ENCODE measurements at regions not wholly inside any gene's neighbourhood (a gene's known extent, or its start where the extent isn't known, plus 50 kb on each side); places are given as distances from the start of the nearest gene placed in this dataset.

DNA sequence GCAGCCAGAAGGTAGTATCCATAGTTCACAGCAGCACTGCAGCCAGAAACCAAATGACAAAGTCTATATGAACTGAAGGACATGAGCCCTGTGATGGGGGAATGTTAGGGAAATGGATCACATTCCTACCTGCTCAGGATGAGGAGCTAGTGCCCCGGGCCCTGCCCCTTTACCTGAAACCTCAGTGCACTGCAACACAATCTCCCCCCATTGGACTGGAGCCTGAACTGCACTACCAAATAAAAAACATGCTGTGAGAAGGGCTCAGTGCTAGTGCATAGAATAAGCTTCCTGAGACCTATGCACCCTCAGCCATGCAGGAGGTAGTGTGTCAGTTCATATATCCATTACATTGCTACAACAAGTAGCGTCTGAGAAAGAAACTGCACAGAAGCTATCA, 477.8 kb downstream of the HACE1 start:
- H3K4me3 ChIP-seq = no peak overlapping the region
- no peak for ATAC-seq
- H3K36me3 ChIP-seq = no peaks in the 10 kb centered on the region
- TF ChIP-seq, protein P1, sequence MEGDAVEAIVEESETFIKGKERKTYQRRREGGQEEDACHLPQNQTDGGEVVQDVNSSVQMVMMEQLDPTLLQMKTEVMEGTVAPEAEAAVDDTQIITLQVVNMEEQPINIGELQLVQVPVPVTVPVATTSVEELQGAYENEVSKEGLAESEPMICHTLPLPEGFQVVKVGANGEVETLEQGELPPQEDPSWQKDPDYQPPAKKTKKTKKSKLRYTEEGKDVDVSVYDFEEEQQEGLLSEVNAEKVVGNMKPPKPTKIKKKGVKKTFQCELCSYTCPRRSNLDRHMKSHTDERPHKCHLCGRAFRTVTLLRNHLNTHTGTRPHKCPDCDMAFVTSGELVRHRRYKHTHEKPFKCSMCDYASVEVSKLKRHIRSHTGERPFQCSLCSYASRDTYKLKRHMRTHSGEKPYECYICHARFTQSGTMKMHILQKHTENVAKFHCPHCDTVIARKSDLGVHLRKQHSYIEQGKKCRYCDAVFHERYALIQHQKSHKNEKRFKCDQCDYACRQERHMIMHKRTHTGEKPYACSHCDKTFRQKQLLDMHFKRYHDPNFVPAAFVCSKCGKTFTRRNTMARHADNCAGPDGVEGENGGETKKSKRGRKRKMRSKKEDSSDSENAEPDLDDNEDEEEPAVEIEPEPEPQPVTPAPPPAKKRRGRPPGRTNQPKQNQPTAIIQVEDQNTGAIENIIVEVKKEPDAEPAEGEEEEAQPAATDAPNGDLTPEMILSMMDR (IDR thresholded peaks at IDR 0.05) = no peak
- no peaks in the 10 kb centered on the region for H3K9me3 ChIP-seq
- FAIRE-seq = no peak
- DNase-seq = no peak
- WGBS, 2 donors = 69% methylated on average over 2 of the region's 2 CpGs
- no peak overlapping the region for H3K27ac ChIP-seq
- intact Hi-C loops (cut with DNase I) = no loop called here
- H3K4me1 ChIP-seq = no peaks in the 10 kb centered on the region
- H3K27me3 ChIP-seq = no peaks in the 10 kb centered on the region

DNA sequence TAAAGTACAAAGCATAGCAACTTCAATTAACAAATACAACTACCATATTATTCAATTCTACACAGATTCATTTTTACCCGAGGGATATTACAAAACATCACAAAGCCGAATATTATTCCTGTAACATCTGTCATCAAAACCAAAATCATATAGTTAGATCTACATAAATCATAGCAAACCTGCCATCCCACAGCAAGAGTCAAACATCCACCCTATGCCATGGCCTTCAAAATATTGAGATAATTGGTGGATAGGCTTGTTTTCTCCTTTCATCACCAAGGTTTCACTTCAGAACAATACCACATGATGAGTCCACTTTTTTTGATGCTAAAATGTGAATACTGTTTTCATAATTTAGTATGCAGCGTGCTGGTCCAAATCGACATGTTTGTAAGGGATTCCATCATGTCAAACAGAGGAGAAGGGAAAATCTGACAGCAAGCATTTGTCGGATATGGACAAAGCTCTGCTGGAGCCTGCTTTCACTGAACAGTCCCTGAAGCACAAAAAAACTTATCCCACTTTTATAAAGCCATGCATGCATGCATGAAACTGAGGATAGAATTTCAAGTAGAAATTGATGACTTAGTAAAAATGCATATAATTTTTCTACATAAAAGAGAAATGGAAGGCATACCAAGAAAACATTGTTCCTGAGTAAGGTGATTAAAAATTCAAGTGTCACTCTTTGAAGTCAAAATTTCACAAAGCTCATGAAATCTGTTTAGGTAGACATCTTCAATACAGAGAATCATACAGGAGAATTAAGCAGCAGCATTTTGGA, 494.1 kb downstream of the HACE1 start:
- WGBS, 2 donors = 59 to 60% methylated on average over 5 of the region's 5 CpGs
- Histone ChIP-seq H3K36me3 (no peaks in the 10 kb centered on the region), H3K27me3 (no peaks in the 10 kb centered on the region), H3K4me3 (no peak overlapping the region), H3K9me3 (no peaks in the 10 kb centered on the region), H3K4me1 (no peaks in the 10 kb centered on the region), H3K27ac (no peak overlapping the region)
- FAIRE-seq = no peak
- no peak for DNase-seq
- ATAC-seq = no peak
- intact Hi-C loops (cut with DNase I) = no loop called here
- TF ChIP-seq, protein P1 (IDR thresholded peaks at IDR 0.05) = no peak

DNA sequence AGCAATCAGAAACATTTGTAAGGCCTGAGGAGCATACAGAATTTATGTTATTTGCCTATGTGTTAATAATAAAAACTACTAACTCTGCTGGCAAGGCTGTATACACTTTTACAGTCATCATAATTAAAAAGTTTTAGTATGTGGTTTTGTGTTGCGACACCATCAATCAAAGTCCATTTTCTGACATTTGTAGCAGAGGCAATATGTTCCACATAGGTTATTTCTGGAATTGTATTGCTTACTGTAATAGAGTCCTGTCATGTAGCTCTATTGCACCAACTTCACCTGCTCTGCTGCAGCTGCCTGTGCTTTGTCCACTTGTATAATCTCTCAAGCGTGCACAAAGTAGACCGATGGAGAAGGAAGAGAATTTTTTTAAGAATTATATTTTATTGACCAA, 501.8 kb downstream of the HACE1 start:
- ATAC-seq = no peak
- TF ChIP-seq, protein P1 (IDR thresholded peaks at IDR 0.05) = no peak
- intact Hi-C loops (cut with DNase I) = no loop called here
- WGBS, 2 donors = 84 to 93% methylated on average over 3 of the region's 3 CpGs
- no peaks in the 10 kb centered on the region for H3K4me1 ChIP-seq
- DNase-seq = no peak
- no peaks in the 10 kb centered on the region for H3K9me3 ChIP-seq
- H3K36me3 ChIP-seq = no peaks in the 10 kb centered on the region
- no peak for FAIRE-seq
- no peak overlapping the region for H3K27ac ChIP-seq
- H3K27me3 ChIP-seq = no peaks in the 10 kb centered on the region
- H3K4me3 ChIP-seq = no peak overlapping the region

DNA sequence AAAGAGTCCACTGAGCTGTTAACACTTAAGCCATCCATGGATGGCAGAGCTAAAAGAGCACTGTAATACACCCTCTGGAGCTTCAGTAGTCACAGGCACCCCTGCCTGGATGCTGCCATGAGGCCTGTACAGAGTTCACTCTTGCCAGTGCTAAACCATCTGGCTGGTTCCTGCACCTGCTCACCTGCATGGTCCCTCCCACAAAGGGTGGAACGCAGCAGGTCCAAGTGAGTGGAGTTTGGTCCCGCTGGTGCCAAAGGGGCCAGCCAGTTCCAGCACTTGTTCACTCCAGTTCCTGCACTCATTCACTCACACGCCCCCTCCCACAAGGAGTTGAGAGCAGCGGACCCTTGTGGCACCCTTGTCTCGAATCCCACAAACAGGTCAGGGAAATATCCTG, 503.5 kb downstream of the HACE1 start:
- TF ChIP-seq, protein P1 (IDR thresholded peaks at IDR 0.05) = no peak
- 81 to 83% methylated on average over 5 of the region's 5 CpGs for WGBS, 2 donors
- H3K9me3 ChIP-seq = no peaks in the 10 kb centered on the region
- DNase-seq (no peak), FAIRE-seq (no peak), ATAC-seq (no peak)
- intact Hi-C loops (cut with DNase I) = no loop called here
- H3K4me3 ChIP-seq = no peak overlapping the region
- H3K36me3 ChIP-seq = no peaks in the 10 kb centered on the region
- H3K27me3 ChIP-seq = no peaks in the 10 kb centered on the region
- no peak overlapping the region for H3K27ac ChIP-seq
- H3K4me1 ChIP-seq = no peaks in the 10 kb centered on the region

DNA sequence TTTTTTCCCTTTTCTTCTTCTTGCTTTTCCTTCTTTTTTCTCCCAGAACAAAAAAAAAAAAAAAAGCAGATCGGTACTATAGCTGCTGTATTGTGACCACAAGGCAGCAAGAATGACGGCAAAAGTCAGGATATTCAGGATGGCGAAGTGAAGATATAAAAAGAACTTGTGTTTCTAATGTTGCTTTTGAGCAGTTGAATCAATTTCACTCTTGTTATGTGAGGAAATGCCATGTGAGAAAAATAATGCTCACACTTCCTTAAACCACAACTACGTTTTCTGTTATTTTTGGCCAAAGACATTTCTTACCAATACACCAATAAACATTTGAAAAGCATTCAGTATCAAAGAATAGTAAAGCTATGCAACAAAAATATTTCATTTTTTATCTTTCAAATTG, 510.5 kb downstream of the HACE1 start:
- intact Hi-C loops (cut with DNase I) = no loop called here

More for the DNA sequence above, 510.5 kb downstream of the HACE1 start:
- H3K4me3 ChIP-seq = no peak overlapping the region
- FAIRE-seq (no peak), DNase-seq (no peak), ATAC-seq (no peak)
- H3K36me3 ChIP-seq = no peaks in the 10 kb centered on the region
- WGBS, 2 donors = 79 to 82% methylated on average over 4 of the region's 4 CpGs
- no peak overlapping the region for H3K27ac ChIP-seq
- H3K27me3 ChIP-seq = no peaks in the 10 kb centered on the region
- H3K4me1 ChIP-seq = no peaks in the 10 kb centered on the region
- H3K9me3 ChIP-seq = no peaks in the 10 kb centered on the region
- TF ChIP-seq, protein P1 (IDR thresholded peaks at IDR 0.05) = no peak

Data from pancreas (tissue), 10 donors.